Neural cell (in vitro differentiated cells): ENCODE measurements at regions not wholly inside any gene's neighbourhood (a gene's known extent, or its start where the extent isn't known, plus 50 kb on each side); places are given as distances from the start of the nearest gene placed in this dataset.

Experiments used
- H2AFZ ChIP-seq: fragments of 200-600, 300-800 bp; sonication (generic), shearing (Covaris generic); 2 replicates; pipeline ENCODE4 v1.6.0; 2014; ENCODE audit warnings: low read depth, mild to moderate bottlenecking, antibody characterized with exemption, low read length, moderate library complexity
- H3F3A ChIP-seq: fragments of 200-600 bp; shearing (Covaris generic); 2 replicates; pipeline ENCODE4 v1.6.1; 2016; ENCODE audit warnings: mild to moderate bottlenecking, moderate library complexity, mixed read lengths, antibody characterized with exemption, low read length; ENCODE audit not compliant: insufficient read depth, poor library complexity, severe bottlenecking
- H3K27ac ChIP-seq: fragments of 200-600, 300-800 bp; sonication (generic), shearing (Covaris generic); 2 replicates; pipeline ENCODE4 v1.5.1; 2014; ENCODE audit warnings: mild to moderate bottlenecking, low read length, moderate library complexity
- H3K27me3 ChIP-seq: fragments of 300-800, 200-600 bp; sonication (generic), shearing (Covaris generic); 2 replicates; pipeline ENCODE4 v1.6.0; 2014; ENCODE audit warnings: mild to moderate bottlenecking, low read depth, low read length, moderate library complexity; ENCODE audit not compliant: insufficient read depth
- H3K36me3 ChIP-seq: fragments of 300-800, 200-600 bp; sonication (generic), shearing (Covaris generic); 2 replicates; pipeline ENCODE4 v1.5.1; 2014; ENCODE audit warnings: mild to moderate bottlenecking, antibody characterized with exemption, low read length, moderate library complexity; ENCODE audit not compliant: insufficient read depth
- H3K4me2 ChIP-seq: fragments of 300-800, 200-600 bp; sonication (generic), shearing (Covaris generic); 2 replicates; pipeline ENCODE4 v1.6.0; 2014; ENCODE audit warnings: mild to moderate bottlenecking, low read length
- H3K4me3 ChIP-seq: fragments of 300-800, 200-600 bp; sonication (generic), shearing (Covaris generic); 2 replicates; pipeline ENCODE4 v1.5.1; 2014; ENCODE audit warnings: mild to moderate bottlenecking, low read length, moderate library complexity
- H3K79me2 ChIP-seq: fragments of 200-600 bp; shearing (Covaris generic); replicated peaks from 2 replicates; pipeline ENCODE4 v1.6.0; 2014; ENCODE audit warnings: mild to moderate bottlenecking, low read length, moderate library complexity; ENCODE audit not compliant: insufficient read depth
- H3K9ac ChIP-seq: fragments of 300-800, 200-600 bp; sonication (generic), shearing (Covaris generic); 2 replicates; pipeline ENCODE4 v1.6.1; 2016; ENCODE audit warnings: mild to moderate bottlenecking, low read length, mixed read lengths
- H3K9me2 ChIP-seq: fragments of 200-600 bp; shearing (Covaris generic); 2 replicates; pipeline ENCODE4 v1.6.1; 2016; ENCODE audit warnings: mild to moderate bottlenecking, low read length, mixed read lengths; ENCODE audit not compliant: insufficient read depth
- H3K9me3 ChIP-seq: fragments of 200-600, 300-800 bp; sonication (generic), shearing (Covaris generic); 2 replicates; pipeline ENCODE4 v1.6.1; 2016; ENCODE audit warnings: mild to moderate bottlenecking, mixed run types, low read length, moderate library complexity, mixed read lengths
- H4K20me1 ChIP-seq: fragments of 200-600 bp; shearing (Covaris generic); 2 replicates; pipeline ENCODE4 v1.6.1; 2016; ENCODE audit warnings: mild to moderate bottlenecking, mixed run types; ENCODE audit not compliant: insufficient read depth
- CTCF ChIP-seq: fragments of 450-650 bp; IDR thresholded peaks from 2 replicates; pipeline ENCODE4 v1.5.1; 2014; ENCODE audit warnings: antibody characterized with exemption, mild to moderate bottlenecking, moderate library complexity; ENCODE audit not compliant: poor library complexity, severe bottlenecking
- EP300 ChIP-seq: fragments of 450-650 bp; conservative IDR thresholded peaks from 2 replicates; pipeline ENCODE4 v1.6.1; 2014; ENCODE audit warnings: antibody characterized with exemption, mild to moderate bottlenecking, moderate library complexity; ENCODE audit not compliant: poor library complexity, severe bottlenecking
- EZH2 ChIP-seq: fragments of 200-600, 300-800 bp; shearing (Covaris generic), sonication (generic); IDR thresholded peaks from 2 replicates; pipeline ENCODE4 v1.6.1; 2014; ENCODE audit warnings: antibody characterized with exemption, low read length, borderline replicate concordance, mild to moderate bottlenecking; ENCODE audit not compliant: insufficient read depth, poor library complexity, severe bottlenecking
- MXI1 ChIP-seq: fragments of 450-650 bp; conservative IDR thresholded peaks from 2 replicates; pipeline ENCODE4 v1.6.1; 2014; ENCODE audit warnings: antibody characterized with exemption, mild to moderate bottlenecking; ENCODE audit not compliant: poor library complexity, severe bottlenecking
- POLR2AphosphoS5 ChIP-seq: IDR thresholded peaks from 2 replicates; pipeline ENCODE4 v1.6.1; 2012
- RAD21 ChIP-seq: fragments of 450-650 bp; conservative IDR thresholded peaks from 2 replicates; pipeline ENCODE4 v1.6.1; 2014; ENCODE audit warnings: antibody characterized with exemption, mild to moderate bottlenecking, moderate library complexity
- REST ChIP-seq: IDR thresholded peaks from 2 replicates; pipeline ENCODE4 v1.6.1; 2012; ENCODE audit warnings: borderline replicate concordance
- SMC3 ChIP-seq: fragments of 450-650 bp; conservative IDR thresholded peaks from 2 replicates; pipeline ENCODE4 v1.6.1; 2014; ENCODE audit warnings: antibody characterized with exemption, mild to moderate bottlenecking, moderate library complexity; ENCODE audit not compliant: poor library complexity
- TAF1 ChIP-seq: IDR thresholded peaks from 2 replicates; pipeline ENCODE4 v1.6.1; 2012; ENCODE audit warnings: low read depth

GRCh38 chr1:83491930-83492329 is 507.0 kb downstream of the TTLL7 start:
- no peak overlapping the region for H3K4me2 ChIP-seq

GRCh38 chr1:83490988-83491387 is 507.9 kb downstream of the TTLL7 start:
- Histone ChIP-seq H3K9me3 (no peaks in the 10 kb centered on the region), H3K36me3 (no peaks in the 10 kb centered on the region), H3K79me2 (no peaks in the 10 kb centered on the region), H3K4me2 (no peak overlapping the region), H3K9ac (no peak overlapping the region), H2AFZ (no peak overlapping the region), H3K27ac (no peak overlapping the region), H3K4me3 (no peak overlapping the region), H4K20me1 (no peaks in the 10 kb centered on the region), H3F3A (no peaks in the 10 kb centered on the region), H3K9me2 (no peaks in the 10 kb centered on the region), H3K27me3 (no peaks in the 10 kb centered on the region)
- TF ChIP-seq CTCF, result no peak
- TF ChIP-seq EP300, result no peak
- no peak for TF ChIP-seq SMC3
- no peak for TF ChIP-seq POLR2AphosphoS5
- no peak for TF ChIP-seq TAF1
- TF ChIP-seq EZH2, result no peak
- no peak for TF ChIP-seq RAD21

More at GRCh38 chr1:83491930-83492329, 507.0 kb downstream of the TTLL7 start:
- Histone ChIP-seq H3K4me3 (no peak overlapping the region), H3F3A (no peaks in the 10 kb centered on the region), H3K27ac (no peak overlapping the region), H3K36me3 (no peaks in the 10 kb centered on the region), H4K20me1 (no peaks in the 10 kb centered on the region), H2AFZ (no peak overlapping the region), H3K9me2 (no peaks in the 10 kb centered on the region), H3K9me3 (no peaks in the 10 kb centered on the region), H3K27me3 (no peaks in the 10 kb centered on the region), H3K9ac (no peak overlapping the region), H3K79me2 (no peaks in the 10 kb centered on the region)
- no peak for TF ChIP-seq TAF1
- no peak for TF ChIP-seq CTCF
- TF ChIP-seq SMC3, result no peak
- TF ChIP-seq EP300, result peak; percentile 47
- TF ChIP-seq POLR2AphosphoS5, result no peak
- no peak for TF ChIP-seq MXI1
- TF ChIP-seq REST, result peak; percentile 95
- TF ChIP-seq EZH2, result no peak
